ENCODE measurements at regions not wholly inside any gene's neighbourhood (a gene's known extent, or its start where the extent isn't known, plus 50 kb on each side); places are given as distances from the start of the nearest gene placed in this dataset.

GRCh38 chr9:129421371-129421770, 199.5 kb downstream of the C9orf50 start:
- no peak for DNase-seq
- BruUV-seq (replicated peaks), result no TSS peak
- Histone ChIP-seq H3K4me1 (ENCODE audit: insufficient read depth, low read length) (no peaks in the 10 kb centered on the region), H3K27ac (ENCODE audit: low read length) (no peak overlapping the region), H3K4me2 (ENCODE audit: low read length) (no peak overlapping the region), H3K79me2 (ENCODE audit: low read length) (no peaks in the 10 kb centered on the region), H3K4me3 (ENCODE audit: low read length) (no peak overlapping the region), H3K36me3 (ENCODE audit: low read depth, low read length) (no peaks in the 10 kb centered on the region), H3K9me3 (ENCODE audit: low read length) (no peaks in the 10 kb centered on the region), H3F3A (ENCODE audit: low read length, unreplicated experiment) (no peaks in the 10 kb centered on the region), H4K20me1 (ENCODE audit: low read length) (no peaks in the 10 kb centered on the region), H3K9me2 (replicated peaks; ENCODE audit: low read length) (no peaks in the 10 kb centered on the region), H2AFZ (ENCODE audit: low read length) (no peak overlapping the region), H3K27me3 (ENCODE audit: low read length) (no peaks in the 10 kb centered on the region), H3K9ac (ENCODE audit: low read length) (no peak overlapping the region)
- ChIA-PET POLR2A (ENCODE audit: unreplicated experiment) (no interaction called here), CTCF (no interaction called here)
- intact Hi-C loops (cut with micrococcal nuclease), result no loop called here
- no peak for TF ChIP-seq EZH2 (IDR thresholded peaks at IDR 0.05; ENCODE audit: low read length, unreplicated experiment)
- ATAC-seq, result no peak

- Histone ChIP-seq H3K27me3 (ENCODE audit: low read length) (no peaks in the 10 kb centered on the region), H3K4me2 (ENCODE audit: low read length) (no peak overlapping the region), H3K9me3 (ENCODE audit: low read length) (no peaks in the 10 kb centered on the region), H3F3A (ENCODE audit: low read length, unreplicated experiment) (no peaks in the 10 kb centered on the region), H2AFZ (ENCODE audit: low read length) (no peak overlapping the region), H3K27ac (ENCODE audit: low read length) (no peak overlapping the region), H3K4me3 (ENCODE audit: low read length) (no peak overlapping the region), H3K9me2 (replicated peaks; ENCODE audit: low read length) (no peaks in the 10 kb centered on the region), H3K79me2 (ENCODE audit: low read length) (no peaks in the 10 kb centered on the region), H3K4me1 (ENCODE audit: insufficient read depth, low read length) (no peaks in the 10 kb centered on the region), H3K36me3 (ENCODE audit: low read depth, low read length) (no peaks in the 10 kb centered on the region), H3K9ac (ENCODE audit: low read length) (no peak overlapping the region), H4K20me1 (ENCODE audit: low read length) (no peaks in the 10 kb centered on the region)
- BruUV-seq (replicated peaks), result no TSS peak
- CTCF ChIA-PET, result interaction anchor here (0.5 kb wide), 1 partner anchor 203 kb away, joined by 7 read pairs; no protein-coding TSS in a partner anchor
- TF ChIP-seq EZH2phosphoT487 (IDR thresholded peaks at IDR 0.05; ENCODE audit: borderline replicate concordance, low read length) (no peak), CTCF (conservative IDR thresholded peaks at IDR 0.05; ENCODE audit: low read depth, low read length) (no peak), EZH2 (IDR thresholded peaks at IDR 0.05; ENCODE audit: low read length, unreplicated experiment) (no peak)
- intact Hi-C loops (cut with micrococcal nuclease), result no loop called here
- DNase-seq, result no peak
- POLR2A ChIA-PET (ENCODE audit: unreplicated experiment), result no interaction called here
- no peak for ATAC-seq
These were observed 200.2 kb downstream of the C9orf50 start for GRCh38 chr9:129420721-129421120.

- H3K79me2 ChIP-seq (ENCODE audit: low read length), result no peaks in the 10 kb centered on the region
- H3K27ac ChIP-seq (ENCODE audit: low read length), result no peak overlapping the region
- POLR2A ChIA-PET (ENCODE audit: unreplicated experiment), result no interaction called here
- H3K9me3 ChIP-seq (ENCODE audit: low read length), result no peaks in the 10 kb centered on the region
- no peak for TF ChIP-seq EZH2phosphoT487 (IDR thresholded peaks at IDR 0.05; ENCODE audit: borderline replicate concordance, low read length)
- no peak for TF ChIP-seq CTCF (conservative IDR thresholded peaks at IDR 0.05; ENCODE audit: low read depth, low read length)
- no peak for TF ChIP-seq EZH2 (IDR thresholded peaks at IDR 0.05; ENCODE audit: low read length, unreplicated experiment)
- no TSS peak for BruUV-seq (replicated peaks)
- no peak overlapping the region for H2AFZ ChIP-seq (ENCODE audit: low read length)
- H3K4me3 ChIP-seq (ENCODE audit: low read length), result no peak overlapping the region
- no peaks in the 10 kb centered on the region for H3K36me3 ChIP-seq (ENCODE audit: low read depth, low read length)
- no peaks in the 10 kb centered on the region for H4K20me1 ChIP-seq (ENCODE audit: low read length)
- H3K9ac ChIP-seq (ENCODE audit: low read length), result no peak overlapping the region
- no peaks in the 10 kb centered on the region for H3K27me3 ChIP-seq (ENCODE audit: low read length)
- intact Hi-C loops (cut with micrococcal nuclease), result no loop called here
- H3K4me2 ChIP-seq (ENCODE audit: low read length), result no peak overlapping the region
- H3F3A ChIP-seq (ENCODE audit: low read length, unreplicated experiment), result no peaks in the 10 kb centered on the region
- ATAC-seq (no peak), DNase-seq (no peak)
- H3K4me1 ChIP-seq (ENCODE audit: insufficient read depth, low read length), result peaks cover 2% of the 10 kb centered on the region
- no peaks in the 10 kb centered on the region for H3K9me2 ChIP-seq (replicated peaks; ENCODE audit: low read length)
- CTCF ChIA-PET, result no interaction called here
These were observed 201.5 kb downstream of the C9orf50 start for GRCh38 chr9:129419382-129419899.

All from PC-3 (cell line).